CD4-positive, alpha-beta T cell (primary cell): ENCODE measurements at regions not wholly inside any gene's neighbourhood (a gene's known extent, or its start where the extent isn't known, plus 50 kb on each side); places are given as distances from the start of the nearest gene placed in this dataset.

Experiments
- ATAC-seq: fragments of 200-7000 bp; cut with Tn5 transposase; one replicate; pipeline ENCODE4 v1.10.0; 2022; ENCODE audit warnings: mild to moderate bottlenecking; ENCODE audit not compliant: poor library complexity
- CTCF ChIA-PET: fragments of 350-600 bp; sonication (Branson Sonifier 250); formaldehyde crosslinking; loops from one replicate; lab custom pipeline; 2021; ENCODE audit warnings: antibody characterized with exemption, inconsistent platforms; lab: Charles Lee
- POLR2A ChIA-PET: fragments of 350-600 bp; sonication (Branson Sonifier 250); formaldehyde crosslinking; loops from one replicate; lab custom pipeline; 2021; ENCODE audit warnings: antibody characterized with exemption, inconsistent platforms; lab: Charles Lee
- DNase-seq, 14 experiments: peaks; one replicate each; pipeline ENCODE4 v3.0.0-alpha.2; 2013 to 2020; ENCODE audit warnings: mixed read lengths in 2 of 14
- H3K27ac ChIP-seq, 2 donors: one replicate each; pipeline versions ENCODE4 v1.5.1 to v1.7.0; 2013; ENCODE audit warnings: low read length in 2 of 2, low read depth in 1 of 2, mild to moderate bottlenecking in 1 of 2
- H3K27me3 ChIP-seq, 2 experiments: 1 replicate in 1 of 2; 2 replicates in 1 of 2; pipeline versions ENCODE4 v1.6.1 to v1.7.0; 2013; ENCODE audit warnings: low read length in 2 of 2, control low read depth in 1 of 2, mild to moderate bottlenecking in 1 of 2, moderate library complexity in 1 of 2; ENCODE audit not compliant: insufficient read depth in 2 of 2, control insufficient read depth in 1 of 2
- H3K36me3 ChIP-seq: one replicate; pipeline ENCODE4 v1.6.1; 2013; ENCODE audit warnings: low read length, control low read depth; ENCODE audit not compliant: insufficient read depth
- H3K4me1 ChIP-seq: one replicate; pipeline ENCODE4 v1.6.1; 2013; ENCODE audit warnings: low read length, control low read depth; ENCODE audit not compliant: insufficient read depth
- H3K4me3 ChIP-seq: one replicate; pipeline ENCODE4 v1.5.1; 2013; ENCODE audit warnings: mild to moderate bottlenecking, low read length, moderate library complexity
- H3K9me3 ChIP-seq, 2 experiments: 1 replicate in 1 of 2; 2 replicates in 1 of 2; pipeline versions ENCODE4 v1.6.1 to v1.7.0; 2013; ENCODE audit warnings: low read length in 2 of 2, mild to moderate bottlenecking in 2 of 2, control low read depth in 1 of 2, moderate library complexity in 1 of 2; ENCODE audit not compliant: control insufficient read depth in 1 of 2, insufficient read depth in 1 of 2
- H3K27ac Mint-ChIP-seq: one replicate; pipeline ENCODE4 v1.8.0; 2020; ENCODE audit warnings: mixed read lengths
- H3K27me3 Mint-ChIP-seq: one replicate; pipeline ENCODE4 v1.8.0; 2021; ENCODE audit warnings: mixed read lengths
- H3K36me3 Mint-ChIP-seq: one replicate; pipeline ENCODE4 v1.8.0; 2021; ENCODE audit warnings: low read depth, mixed read lengths
- H3K4me1 Mint-ChIP-seq: one replicate; pipeline ENCODE4 v1.8.0; 2021; ENCODE audit warnings: low read depth, mixed read lengths
- H3K4me3 Mint-ChIP-seq: one replicate; pipeline ENCODE4 v1.8.0; 2020; ENCODE audit warnings: mild to moderate bottlenecking, mixed read lengths
- H3K9me3 Mint-ChIP-seq: one replicate; pipeline ENCODE4 v1.8.0; 2020; ENCODE audit warnings: mixed read lengths
- CTCF ChIP-seq: fragments of 200-600 bp; IDR thresholded peaks from one replicate; pipeline ENCODE4 v1.8.0; 2022; ENCODE audit warnings: antibody characterized with exemption, mild to moderate bottlenecking
- intact Hi-C, 2 experiments: fragments of 100-400 bp; cut with DNase I in 1 of 2; cut with micrococcal nuclease in 1 of 2; formaldehyde crosslinking; loops; one replicate each; pipeline versions ENCODE4 v1.15.1 to v1.9.0; 2023 to 2025; cut with DNase I, micrococcal nuclease

GRCh38 chrY:7459802-7460201 lies 548.2 kb upstream of the AMELY start:
- Histone ChIP-seq H3K36me3 (no peaks in the 10 kb centered on the region), H3K27me3 (peaks cover 0 to 2% of the 10 kb centered on the region in 2 experiments), H3K27ac (no peak overlapping the region), H3K9me3 (no peaks in the 10 kb centered on the region), H3K4me1 (no peaks in the 10 kb centered on the region), H3K4me3 (no peak overlapping the region)
- H3K27ac Mint-ChIP-seq, result no peak overlapping the region
- ATAC-seq, result no peak
- intact Hi-C loops, result no loop called here
- H3K4me3 Mint-ChIP-seq, result no peak overlapping the region
- no peaks in the 10 kb centered on the region for H3K36me3 Mint-ChIP-seq
- no peaks in the 10 kb centered on the region for H3K4me1 Mint-ChIP-seq
- H3K9me3 Mint-ChIP-seq, result peaks cover 3% of the 10 kb centered on the region
- no peak for DNase-seq
- H3K27me3 Mint-ChIP-seq, result peaks cover 11% of the 10 kb centered on the region
- ChIA-PET CTCF (no interaction called here), POLR2A (no interaction called here)
- no peak for TF ChIP-seq CTCF

GRCh38 chrY:7458301-7459078 lies 546.9 kb upstream of the AMELY start:
- Histone ChIP-seq H3K4me1 (no peaks in the 10 kb centered on the region), H3K9me3 (no peaks in the 10 kb centered on the region), H3K27ac (no peak overlapping the region), H3K36me3 (no peaks in the 10 kb centered on the region), H3K4me3 (no peak overlapping the region), H3K27me3 (peaks cover 0 to 2% of the 10 kb centered on the region in 2 experiments)
- Mint-ChIP-seq H3K4me3 (no peak overlapping the region), H3K4me1 (no peaks in the 10 kb centered on the region), H3K27ac (no peak overlapping the region), H3K36me3 (no peaks in the 10 kb centered on the region), H3K9me3 (peaks cover 3% of the 10 kb centered on the region), H3K27me3 (peaks cover 11% of the 10 kb centered on the region)
- no peak for ATAC-seq
- CTCF ChIA-PET, result no interaction called here
- DNase-seq, result no peak
- intact Hi-C loops, result no loop called here
- POLR2A ChIA-PET, result no interaction called here
- TF ChIP-seq CTCF, result no peak

GRCh38 chrY:7457286-7458015 lies 545.9 kb upstream of the AMELY start:
- H3K9me3 Mint-ChIP-seq, result peaks cover 3% of the 10 kb centered on the region
- ATAC-seq (no peak), DNase-seq (no peak)
- no peak for TF ChIP-seq CTCF
- no peak overlapping the region for H3K27ac Mint-ChIP-seq
- H3K27me3 Mint-ChIP-seq, result peaks cover 13% of the 10 kb centered on the region
- H3K4me3 Mint-ChIP-seq, result no peak overlapping the region
- H3K4me1 Mint-ChIP-seq, result no peaks in the 10 kb centered on the region
- intact Hi-C loops, result no loop called here
- CTCF ChIA-PET, result no interaction called here
- no peaks in the 10 kb centered on the region for H3K27me3 ChIP-seq
- H3K36me3 ChIP-seq, result no peaks in the 10 kb centered on the region
- no peaks in the 10 kb centered on the region for H3K9me3 ChIP-seq
- H3K4me1 ChIP-seq, result no peaks in the 10 kb centered on the region
- H3K27ac ChIP-seq, result no peak overlapping the region
- no peak overlapping the region for H3K4me3 ChIP-seq
- POLR2A ChIA-PET, result no interaction called here
- H3K36me3 Mint-ChIP-seq, result no peaks in the 10 kb centered on the region
